Spleen (tissue), 11 donors: ENCODE measurements at regions not wholly inside any gene's neighbourhood (a gene's known extent, or its start where the extent isn't known, plus 50 kb on each side); places are given as distances from the start of the nearest gene placed in this dataset.
A peak's percentile ranks its signal among the peaks of the same experiment; 100 is the strongest.

Experiments used
- DNase-seq: peaks from one replicate; pipeline ENCODE4 v3.0.0-alpha.2; 2020
- H3K27ac ChIP-seq, 8 donors: fragments of 200-600 bp; sonication (generic) in 7 of 8; 1 replicate in 4 of 8; 2 replicates in 4 of 8; pipeline versions ENCODE4 v1.5.0 to v1.8.0; 2016 to 2021; ENCODE audit warnings: inconsistent platforms in 4 of 8, mild to moderate bottlenecking in 4 of 8, moderate library complexity in 1 of 8
- H3K27me3 ChIP-seq, 7 donors: fragments of 200-600 bp; sonication (generic) in 6 of 7; replicated peaks in 1 of 7; 1 replicate in 4 of 7; 2 replicates in 3 of 7; pipeline versions ENCODE4 v1.5.0 to v1.8.0; 2016 to 2021; ENCODE audit warnings: inconsistent platforms in 3 of 7, mild to moderate bottlenecking in 1 of 7
- H3K36me3 ChIP-seq, 6 donors: fragments of 200-600 bp; sonication (generic) in 5 of 6; 1 replicate in 4 of 6; 2 replicates in 2 of 6; pipeline versions ENCODE4 v1.5.0 to v1.8.0; 2016 to 2021; ENCODE audit warnings: inconsistent platforms in 2 of 6
- H3K4me1 ChIP-seq, 6 donors: fragments of 200-600 bp; sonication (generic) in 5 of 6; 1 replicate in 3 of 6; 2 replicates in 3 of 6; pipeline versions ENCODE4 v1.5.0 to v1.8.0; 2016 to 2021; ENCODE audit warnings: inconsistent platforms in 3 of 6
- H3K4me3 ChIP-seq, 8 donors: fragments of 200-600 bp; sonication (generic) in 7 of 8; 1 replicate in 4 of 8; 2 replicates in 4 of 8; pipeline versions ENCODE4 v1.5.0 to v1.8.0; 2016 to 2021; ENCODE audit warnings: inconsistent platforms in 4 of 8, mild to moderate bottlenecking in 4 of 8, moderate library complexity in 2 of 8
- H3K9me3 ChIP-seq, 8 donors: fragments of 200-600 bp; sonication (generic) in 7 of 8; 1 replicate in 4 of 8; 2 replicates in 4 of 8; pipeline versions ENCODE4 v1.5.0 to v1.8.0; 2016 to 2021; ENCODE audit warnings: inconsistent platforms in 4 of 8
- POLR2A ChIP-seq, 3 donors: fragments of 450-650 bp; IDR thresholded peaks; one replicate each; pipeline ENCODE4 v1.5.1; 2017; ENCODE audit warnings: antibody characterized with exemption in 3 of 3, mild to moderate bottlenecking in 1 of 3
- POLR2AphosphoS5 ChIP-seq, 3 donors: sonication (generic); formaldehyde crosslinking; IDR thresholded peaks; one replicate each; pipeline ENCODE4 v1.5.1; 2017; ENCODE audit warnings: antibody characterized with exemption in 3 of 3
- WGBS, 5 donors: extraction: QIAGEN DNeasy Blood & Tissue Kit in 3 of 5; methylation state at CpG; one replicate each; pipeline versions ENCODE4 v1.1.5 to v1.1.7; 2013 to 2018; 5-methylcytosine and 5-hydroxymethylcytosine counted together
- intact Hi-C: fragments of 100-400 bp; cut with DNase I; formaldehyde crosslinking; loops from one replicate; pipeline ENCODE4 v1.15.0; 2023; ENCODE audit warnings: low total_unique reads
- TF ChIP-seq, protein P1 (sequence below), 11 experiments: fragments of 200-600 bp in 7 of 11; fragments of 450-650 bp in 4 of 11; sonication (generic) in 4 of 11; IDR thresholded peaks in 8 of 11; conservative IDR thresholded peaks in 3 of 11; 1 replicate in 7 of 11; 2 replicates in 4 of 11; pipeline versions ENCODE4 v1.4.0 to v1.8.0; 2016 to 2021; ENCODE audit warnings: antibody characterized with exemption in 11 of 11, inconsistent platforms in 4 of 11, mild to moderate bottlenecking in 1 of 11
- donor health status: healthy with polysubstance abuse.
- donor health status: DM: no; HTN: no; CAD: no; lungs with moderate emphysema.
- donor health status: DM: no; HTN: no; CAD: no.
- donor health status: Bipolar disorder and iron deficiency.
- donor health status: healthy.
- donor health status: DM: no; HTN: no; CAD: no.
- donor health status: DM: yes; HTN: yes; CAD: no.

DNA sequence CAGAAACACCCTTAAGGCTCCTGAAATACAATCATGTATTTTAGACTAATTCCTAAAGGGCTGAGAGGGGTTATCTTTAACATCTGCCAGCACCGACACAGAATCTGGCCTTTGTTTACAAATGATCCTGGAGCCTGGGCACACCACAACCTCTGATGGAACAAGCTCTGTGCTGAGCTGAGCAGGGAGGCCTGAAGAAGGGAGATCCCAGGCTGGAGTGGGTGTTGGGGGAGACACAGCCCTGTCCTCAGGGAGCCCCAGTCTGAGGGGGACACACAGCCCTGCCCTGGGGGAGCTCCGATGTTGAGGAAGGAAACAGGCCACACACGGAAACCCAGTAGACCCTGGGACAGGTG is 130.5 kb downstream of the VEGFA start:
- intact Hi-C loops, result no loop called here
- no peaks in the 10 kb centered on the region for H3K9me3 ChIP-seq
- TF ChIP-seq POLR2A (IDR thresholded peaks at IDR 0.05), result no peak
- TF ChIP-seq POLR2AphosphoS5 (IDR thresholded peaks at IDR 0.05), result no peak
- TF ChIP-seq, protein P1, sequence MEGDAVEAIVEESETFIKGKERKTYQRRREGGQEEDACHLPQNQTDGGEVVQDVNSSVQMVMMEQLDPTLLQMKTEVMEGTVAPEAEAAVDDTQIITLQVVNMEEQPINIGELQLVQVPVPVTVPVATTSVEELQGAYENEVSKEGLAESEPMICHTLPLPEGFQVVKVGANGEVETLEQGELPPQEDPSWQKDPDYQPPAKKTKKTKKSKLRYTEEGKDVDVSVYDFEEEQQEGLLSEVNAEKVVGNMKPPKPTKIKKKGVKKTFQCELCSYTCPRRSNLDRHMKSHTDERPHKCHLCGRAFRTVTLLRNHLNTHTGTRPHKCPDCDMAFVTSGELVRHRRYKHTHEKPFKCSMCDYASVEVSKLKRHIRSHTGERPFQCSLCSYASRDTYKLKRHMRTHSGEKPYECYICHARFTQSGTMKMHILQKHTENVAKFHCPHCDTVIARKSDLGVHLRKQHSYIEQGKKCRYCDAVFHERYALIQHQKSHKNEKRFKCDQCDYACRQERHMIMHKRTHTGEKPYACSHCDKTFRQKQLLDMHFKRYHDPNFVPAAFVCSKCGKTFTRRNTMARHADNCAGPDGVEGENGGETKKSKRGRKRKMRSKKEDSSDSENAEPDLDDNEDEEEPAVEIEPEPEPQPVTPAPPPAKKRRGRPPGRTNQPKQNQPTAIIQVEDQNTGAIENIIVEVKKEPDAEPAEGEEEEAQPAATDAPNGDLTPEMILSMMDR (IDR thresholded peaks at IDR 0.05 in 8 of 11, conservative IDR thresholded peaks at IDR 0.05 in 3 of 11), result no peak

DNA sequence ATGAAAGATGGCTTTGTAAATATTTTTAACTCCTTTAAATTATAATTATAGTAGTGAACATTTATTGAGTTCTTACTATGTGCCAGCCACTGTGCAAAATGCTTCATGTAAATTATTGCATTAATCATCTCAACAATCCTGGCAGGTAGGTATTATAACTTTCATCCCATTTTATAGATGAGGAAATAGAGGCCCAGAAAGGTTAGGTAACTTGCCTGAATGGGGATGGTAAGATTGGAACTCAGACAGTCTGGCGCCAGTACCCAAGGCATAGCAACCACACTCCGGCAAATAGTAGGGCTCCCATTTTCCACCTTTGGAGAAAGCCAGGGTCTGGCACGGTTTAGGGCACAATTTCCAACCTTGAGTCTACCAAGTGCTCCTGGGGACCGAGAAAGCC is 129.8 kb downstream of the VEGFA start:
- H3K27me3 ChIP-seq, result no peaks in the 10 kb centered on the region
- H3K27ac ChIP-seq, result no peak overlapping the region
- WGBS, 5 donors, result 81 to 97% (median 90%) methylated on average over 4 of the region's 4 CpGs
- H3K36me3 ChIP-seq, result no peaks in the 10 kb centered on the region
- no peak overlapping the region for H3K4me3 ChIP-seq
- DNase-seq, result no peak
- H3K4me1 ChIP-seq, result no peaks in the 10 kb centered on the region
- H3K9me3 ChIP-seq, result no peaks in the 10 kb centered on the region
- intact Hi-C loops, result no loop called here
- TF ChIP-seq POLR2AphosphoS5 (IDR thresholded peaks at IDR 0.05) (no peak), POLR2A (IDR thresholded peaks at IDR 0.05) (no peak)
- TF ChIP-seq, protein P1 (IDR thresholded peaks at IDR 0.05 in 8 of 11, conservative IDR thresholded peaks at IDR 0.05 in 3 of 11), result no peak

More for the DNA sequence above, 130.5 kb downstream of the VEGFA start:
- DNase-seq, result peak; percentile 54
- WGBS, 5 donors, result 69 to 84% (median 72%) methylated on average over 3 of the region's 3 CpGs
- H3K27ac ChIP-seq, result peak overlapping the region in 1 of 8 donors; percentile 4
- H3K4me3 ChIP-seq, result no peak overlapping the region
- H3K4me1 ChIP-seq, result no peaks in the 10 kb centered on the region
- H3K27me3 ChIP-seq, result no peaks in the 10 kb centered on the region
- H3K36me3 ChIP-seq, result no peaks in the 10 kb centered on the region

DNA sequence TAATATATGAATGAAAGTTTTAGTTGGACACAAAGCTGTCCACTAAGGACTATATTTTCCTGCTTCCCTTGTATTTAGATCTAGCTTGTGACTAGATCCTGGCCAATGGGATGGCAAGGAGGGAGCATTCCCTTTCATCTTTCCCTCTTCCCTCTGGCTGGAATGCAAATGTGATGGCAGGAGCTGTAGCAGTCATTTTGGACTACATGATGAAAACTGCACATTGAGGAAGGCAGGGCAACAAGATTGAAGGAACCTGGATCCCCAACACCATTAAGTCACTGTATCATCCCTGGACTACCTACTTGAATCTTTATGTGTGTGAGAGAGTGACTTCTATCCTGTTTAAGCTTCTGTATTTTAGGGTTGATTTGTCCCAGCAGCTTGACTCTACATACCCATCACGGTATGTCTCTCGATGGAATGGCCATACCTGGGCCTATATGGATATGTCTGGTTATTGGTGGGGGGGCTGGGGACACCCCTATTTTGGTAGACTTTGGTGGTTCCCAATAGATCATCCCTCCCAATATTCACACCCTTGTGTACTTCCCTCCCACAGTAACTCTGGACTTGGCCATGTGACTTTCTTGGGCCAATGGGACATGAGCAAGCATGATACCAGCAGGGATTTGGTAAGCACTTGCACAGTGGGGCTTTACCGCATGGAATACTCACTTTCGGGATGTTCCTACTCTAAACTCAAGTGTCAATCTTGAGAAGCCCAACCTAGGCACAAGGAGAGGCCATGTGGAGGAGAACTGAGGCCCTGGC is 128.5 kb downstream of the VEGFA start:
- Histone ChIP-seq H3K4me3 (no peak overlapping the region), H3K9me3 (no peaks in the 10 kb centered on the region), H3K27ac (no peak overlapping the region), H3K27me3 (no peaks in the 10 kb centered on the region), H3K4me1 (no peaks in the 10 kb centered on the region), H3K36me3 (no peaks in the 10 kb centered on the region)
- intact Hi-C loops, result no loop called here
- no peak for DNase-seq
- WGBS, 5 donors, result 85 to 97% (median 94%) methylated on average over 4 of the region's 4 CpGs
- TF ChIP-seq POLR2AphosphoS5 (IDR thresholded peaks at IDR 0.05), result no peak
- no peak for TF ChIP-seq POLR2A (IDR thresholded peaks at IDR 0.05)
- TF ChIP-seq, protein P1 (IDR thresholded peaks at IDR 0.05 in 8 of 11, conservative IDR thresholded peaks at IDR 0.05 in 3 of 11), result no peak

DNA sequence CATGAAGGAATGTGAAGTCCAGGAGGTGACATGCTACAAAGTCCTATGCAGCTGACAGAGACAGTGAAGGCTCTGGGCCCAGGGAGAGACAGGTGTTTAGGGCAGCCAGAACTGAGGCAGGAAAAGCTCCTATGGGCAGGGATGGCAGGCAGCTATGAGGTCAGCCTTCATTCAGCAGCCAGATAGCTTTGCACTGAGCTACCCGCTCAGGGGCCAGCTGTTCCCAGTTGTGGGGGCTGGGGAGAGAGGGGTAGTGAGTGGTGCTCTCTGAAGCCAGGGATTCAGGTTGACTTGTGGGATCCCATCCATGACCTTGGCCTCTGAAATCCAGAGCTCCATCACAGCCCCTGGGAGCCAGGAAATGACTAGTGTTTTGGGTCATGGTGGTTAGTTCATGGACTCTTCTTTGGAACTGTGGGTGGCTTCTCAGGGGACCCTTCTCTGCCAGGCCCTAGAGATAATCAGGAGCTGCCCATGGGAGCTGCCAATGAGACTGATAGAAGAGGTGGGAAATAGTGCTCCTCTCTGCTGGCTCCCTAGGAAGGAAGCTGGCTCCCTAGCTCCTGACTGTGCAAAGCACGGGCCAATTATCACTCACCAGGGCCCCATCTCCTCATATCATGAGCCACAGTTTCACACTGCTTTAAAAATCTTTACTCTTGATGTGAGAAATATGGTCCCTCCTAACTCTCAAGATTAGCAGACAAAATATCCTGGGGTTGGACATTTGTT is 127.7 kb downstream of the VEGFA start:
- no peak overlapping the region for H3K4me3 ChIP-seq
- no peak overlapping the region for H3K27ac ChIP-seq
- TF ChIP-seq, protein P1 (IDR thresholded peaks at IDR 0.05 in 8 of 11, conservative IDR thresholded peaks at IDR 0.05 in 3 of 11), result no peak
- TF ChIP-seq POLR2AphosphoS5 (IDR thresholded peaks at IDR 0.05) (no peak), POLR2A (IDR thresholded peaks at IDR 0.05) (no peak)
- H3K9me3 ChIP-seq, result no peaks in the 10 kb centered on the region
- intact Hi-C loops, result no loop called here
- no peaks in the 10 kb centered on the region for H3K27me3 ChIP-seq
- DNase-seq, result no peak
- WGBS, 5 donors, result 82 to 97% (median 87%) methylated on average over 2 of the region's 2 CpGs
- H3K4me1 ChIP-seq, result no peaks in the 10 kb centered on the region
- no peaks in the 10 kb centered on the region for H3K36me3 ChIP-seq
